ENCODE measurements at regions not wholly inside any gene's neighbourhood (a gene's known extent, or its start where the extent isn't known, plus 50 kb on each side); places are given as distances from the start of the nearest gene placed in this dataset.

DNA sequence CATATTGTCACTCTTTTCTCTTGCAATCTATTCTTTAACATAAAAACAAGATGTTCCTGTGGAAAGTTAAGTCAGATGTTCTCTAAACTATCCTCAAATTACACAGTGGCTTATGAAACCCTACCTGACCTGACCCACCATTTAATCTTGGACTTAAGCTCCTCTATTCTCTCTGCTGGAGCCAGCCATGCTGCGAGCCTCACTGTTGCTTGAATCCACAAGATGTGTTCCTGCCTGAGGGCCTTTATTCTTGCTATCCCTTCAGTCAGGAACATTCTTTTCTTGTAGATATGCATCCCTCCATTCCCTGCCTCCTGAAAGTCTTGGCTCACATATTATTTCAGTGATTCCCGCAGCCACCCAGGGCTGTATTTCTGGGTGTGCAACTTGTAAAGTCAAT, 283.2 kb downstream of the EPHA7 start:
- no peak overlapping the region for H2AFZ ChIP-seq (ENCODE audit: low read length)
- H3K27me3 ChIP-seq (replicated peaks; ENCODE audit: insufficient read depth, low read length) = no peaks in the 10 kb centered on the region
- TF ChIP-seq EZH2phosphoT487 (IDR thresholded peaks at IDR 0.05; ENCODE audit: low read length) (no peak), EZH2 (optimal IDR thresholded peaks at IDR 0.05; ENCODE audit: low read depth, low read length) (no peak)
- TF ChIP-seq, protein P1, sequence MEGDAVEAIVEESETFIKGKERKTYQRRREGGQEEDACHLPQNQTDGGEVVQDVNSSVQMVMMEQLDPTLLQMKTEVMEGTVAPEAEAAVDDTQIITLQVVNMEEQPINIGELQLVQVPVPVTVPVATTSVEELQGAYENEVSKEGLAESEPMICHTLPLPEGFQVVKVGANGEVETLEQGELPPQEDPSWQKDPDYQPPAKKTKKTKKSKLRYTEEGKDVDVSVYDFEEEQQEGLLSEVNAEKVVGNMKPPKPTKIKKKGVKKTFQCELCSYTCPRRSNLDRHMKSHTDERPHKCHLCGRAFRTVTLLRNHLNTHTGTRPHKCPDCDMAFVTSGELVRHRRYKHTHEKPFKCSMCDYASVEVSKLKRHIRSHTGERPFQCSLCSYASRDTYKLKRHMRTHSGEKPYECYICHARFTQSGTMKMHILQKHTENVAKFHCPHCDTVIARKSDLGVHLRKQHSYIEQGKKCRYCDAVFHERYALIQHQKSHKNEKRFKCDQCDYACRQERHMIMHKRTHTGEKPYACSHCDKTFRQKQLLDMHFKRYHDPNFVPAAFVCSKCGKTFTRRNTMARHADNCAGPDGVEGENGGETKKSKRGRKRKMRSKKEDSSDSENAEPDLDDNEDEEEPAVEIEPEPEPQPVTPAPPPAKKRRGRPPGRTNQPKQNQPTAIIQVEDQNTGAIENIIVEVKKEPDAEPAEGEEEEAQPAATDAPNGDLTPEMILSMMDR (IDR thresholded peaks at IDR 0.05; ENCODE audit: low read length) = no peak
- no peak overlapping the region for H3K4me2 ChIP-seq (ENCODE audit: low read depth, low read length)
- no peaks in the 10 kb centered on the region for H3K79me2 ChIP-seq (ENCODE audit: low read length)
- H3K9me3 ChIP-seq (replicated peaks; ENCODE audit: insufficient read depth, low read length) = no peaks in the 10 kb centered on the region
- no peak for DNase-seq
- H3K9ac ChIP-seq (ENCODE audit: low read length) = no peak overlapping the region
- H3K27ac ChIP-seq (ENCODE audit: low read length) = no peak overlapping the region
- no peaks in the 10 kb centered on the region for H3K36me3 ChIP-seq (replicated peaks; ENCODE audit: insufficient read depth, low read length)
- H3K9me2 ChIP-seq (replicated peaks; ENCODE audit: insufficient read depth, low read length) = no peaks in the 10 kb centered on the region
- H3F3A ChIP-seq (ENCODE audit: insufficient read depth, low read length) = no peaks in the 10 kb centered on the region
- H4K20me1 ChIP-seq (ENCODE audit: insufficient read depth, low read length) = no peaks in the 10 kb centered on the region
- no peaks in the 10 kb centered on the region for H3K4me1 ChIP-seq (ENCODE audit: low read length)
- H3K4me3 ChIP-seq (ENCODE audit: low read length) = no peak overlapping the region

DNA sequence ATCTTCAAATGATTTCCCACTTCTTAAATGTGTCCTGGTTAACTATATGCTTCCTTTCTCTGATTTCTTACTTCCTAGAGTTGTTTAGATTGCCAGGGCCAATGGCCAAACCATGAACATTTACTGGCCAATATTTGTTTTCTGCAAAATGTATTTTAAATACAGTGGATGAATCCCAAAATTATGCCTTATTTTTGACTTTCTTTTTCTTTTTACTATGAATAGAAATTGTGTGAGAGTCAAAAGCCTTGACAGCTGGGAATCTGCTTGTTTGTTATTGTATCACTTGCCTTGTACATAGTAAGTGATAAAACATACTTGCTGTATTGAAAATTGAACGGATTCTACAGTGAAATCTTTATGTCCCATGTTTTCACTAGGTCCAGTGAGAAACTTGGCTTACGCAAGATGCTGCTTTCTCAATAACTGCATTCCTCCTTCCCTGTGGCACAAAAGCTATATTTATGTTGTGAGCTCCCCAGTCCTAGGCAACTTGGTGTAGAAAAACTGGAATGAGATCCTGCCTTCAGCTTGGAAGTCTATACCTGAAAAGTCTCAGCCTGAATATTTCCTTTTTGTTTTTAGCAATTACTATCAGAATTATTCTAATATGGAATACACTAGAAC, 295.2 kb downstream of the EPHA7 start:
- no peak overlapping the region for H3K27ac ChIP-seq (ENCODE audit: low read length)
- H3K36me3 ChIP-seq (replicated peaks; ENCODE audit: insufficient read depth, low read length) = no peaks in the 10 kb centered on the region
- H3F3A ChIP-seq (ENCODE audit: insufficient read depth, low read length) = no peaks in the 10 kb centered on the region
- H3K9me3 ChIP-seq (replicated peaks; ENCODE audit: insufficient read depth, low read length) = no peaks in the 10 kb centered on the region
- H3K27me3 ChIP-seq (replicated peaks; ENCODE audit: insufficient read depth, low read length) = no peaks in the 10 kb centered on the region
- no peaks in the 10 kb centered on the region for H3K4me1 ChIP-seq (ENCODE audit: low read length)
- no peaks in the 10 kb centered on the region for H4K20me1 ChIP-seq (ENCODE audit: insufficient read depth, low read length)
- no peak overlapping the region for H3K4me2 ChIP-seq (ENCODE audit: low read depth, low read length)
- no peak overlapping the region for H2AFZ ChIP-seq (ENCODE audit: low read length)
- TF ChIP-seq EZH2 (optimal IDR thresholded peaks at IDR 0.05; ENCODE audit: low read depth, low read length) = no peak
- TF ChIP-seq EZH2phosphoT487 (IDR thresholded peaks at IDR 0.05; ENCODE audit: low read length) = no peak
- TF ChIP-seq, protein P1 (IDR thresholded peaks at IDR 0.05; ENCODE audit: low read length) = no peak
- no peak for DNase-seq
- no peak overlapping the region for H3K4me3 ChIP-seq (ENCODE audit: low read length)
- no peaks in the 10 kb centered on the region for H3K79me2 ChIP-seq (ENCODE audit: low read length)
- no peaks in the 10 kb centered on the region for H3K9me2 ChIP-seq (replicated peaks; ENCODE audit: insufficient read depth, low read length)
- no peak overlapping the region for H3K9ac ChIP-seq (ENCODE audit: low read length)

DNA sequence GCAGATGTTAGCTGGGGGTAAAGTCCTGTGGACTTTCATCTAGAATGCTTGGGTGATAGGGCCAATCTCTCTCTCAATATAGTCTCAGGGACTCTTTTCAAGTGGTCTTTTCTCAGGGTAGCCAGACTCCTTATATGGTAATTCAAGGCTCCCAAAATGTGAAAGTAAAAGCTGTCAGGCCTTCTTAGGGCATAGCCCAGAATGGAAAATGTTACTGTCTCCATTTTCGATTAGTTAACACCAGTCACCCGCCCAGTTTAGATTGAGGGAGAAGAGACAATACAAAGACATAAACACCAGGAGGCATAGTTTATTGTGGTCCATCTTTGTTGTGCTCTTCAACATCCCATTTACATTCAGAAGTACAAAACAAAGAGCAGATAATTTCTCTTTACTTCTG, 295.8 kb downstream of the EPHA7 start:
- no peaks in the 10 kb centered on the region for H3K9me3 ChIP-seq (replicated peaks; ENCODE audit: insufficient read depth, low read length)
- H3K4me1 ChIP-seq (ENCODE audit: low read length) = no peaks in the 10 kb centered on the region
- H3F3A ChIP-seq (ENCODE audit: insufficient read depth, low read length) = no peaks in the 10 kb centered on the region
- no peak overlapping the region for H3K9ac ChIP-seq (ENCODE audit: low read length)
- no peaks in the 10 kb centered on the region for H3K36me3 ChIP-seq (replicated peaks; ENCODE audit: insufficient read depth, low read length)
- no peaks in the 10 kb centered on the region for H4K20me1 ChIP-seq (ENCODE audit: insufficient read depth, low read length)
- H3K4me2 ChIP-seq (ENCODE audit: low read depth, low read length) = no peak overlapping the region
- no peaks in the 10 kb centered on the region for H3K79me2 ChIP-seq (ENCODE audit: low read length)
- no peak for DNase-seq
- TF ChIP-seq, protein P1 (IDR thresholded peaks at IDR 0.05; ENCODE audit: low read length) = no peak
- H3K27ac ChIP-seq (ENCODE audit: low read length) = no peak overlapping the region
- no peaks in the 10 kb centered on the region for H3K9me2 ChIP-seq (replicated peaks; ENCODE audit: insufficient read depth, low read length)
- H3K4me3 ChIP-seq (ENCODE audit: low read length) = no peak overlapping the region
- no peak overlapping the region for H2AFZ ChIP-seq (ENCODE audit: low read length)
- no peaks in the 10 kb centered on the region for H3K27me3 ChIP-seq (replicated peaks; ENCODE audit: insufficient read depth, low read length)

Measured in MM.1S (cell line).